Central memory CD8-positive, alpha-beta T cell (primary cell): ENCODE measurements at regions not wholly inside any gene's neighbourhood (a gene's known extent, or its start where the extent isn't known, plus 50 kb on each side); places are given as distances from the start of the nearest gene placed in this dataset.
"Not testable (repeated sequence)": the region's sequence is repeated elsewhere in the genome, so short reads cannot be mapped to it uniquely, and the experiment has no call there.

Experiments used
- ATAC-seq: fragments of 150-1000 bp; cut with Tn5 transposase; replicated peaks from 2 replicates; pipeline ENCODE4 v1.10.0; 2022; ENCODE audit warnings: mild to moderate bottlenecking, moderate FRiP score, moderate number of reproducible peaks; ENCODE audit not compliant: poor library complexity, severe bottlenecking; ENCODE audit errors: extremely low read depth
- DNase-seq, 2 donors: peaks; one replicate each; pipeline ENCODE4 v3.0.0; 2021; ENCODE audit warnings: low spot score in 2 of 2
- H3K27ac Mint-ChIP-seq: one replicate; pipeline ENCODE4 v1.8.0; 2022; ENCODE audit warnings: low read depth, mild to moderate bottlenecking, moderate library complexity, mixed read lengths
- H3K27me3 Mint-ChIP-seq: one replicate; pipeline ENCODE4 v1.8.0; 2022; ENCODE audit warnings: mixed read lengths
- H3K36me3 Mint-ChIP-seq: one replicate; pipeline ENCODE4 v1.8.0; 2022; ENCODE audit warnings: mild to moderate bottlenecking, moderate library complexity, mixed read lengths; ENCODE audit not compliant: insufficient read depth
- H3K4me1 Mint-ChIP-seq: one replicate; pipeline ENCODE4 v1.8.0; 2022; ENCODE audit warnings: mixed read lengths
- H3K4me3 Mint-ChIP-seq: one replicate; pipeline ENCODE4 v1.8.0; 2022; ENCODE audit warnings: mild to moderate bottlenecking, moderate library complexity, mixed read lengths
- H3K9me3 Mint-ChIP-seq: one replicate; pipeline ENCODE4 v1.8.0; 2022; ENCODE audit warnings: mixed read lengths

GRCh38 chr14:87613881-87614280 lies 379.1 kb downstream of the GALC start:
- Mint-ChIP-seq H3K4me1 (no peaks in the 10 kb centered on the region), H3K4me3 (no peak overlapping the region), H3K27ac (no peak overlapping the region), H3K36me3 (no peaks in the 10 kb centered on the region), H3K9me3 (peaks cover 1% of the 10 kb centered on the region), H3K27me3 (no peaks in the 10 kb centered on the region)
- no peak for DNase-seq
- ATAC-seq = no peak

- H3K4me1 Mint-ChIP-seq = not testable (repeated sequence)
Observed at GRCh38 chr14:87607056-87607455, 385.9 kb downstream of the GALC start.

GRCh38 chr14:87601036-87601435 lies 391.9 kb downstream of the GALC start:
- H3K36me3 Mint-ChIP-seq = peaks cover 2% of the 10 kb centered on the region
- H3K4me1 Mint-ChIP-seq = no peaks in the 10 kb centered on the region
- DNase-seq (no peak), ATAC-seq (no peak)
- no peaks in the 10 kb centered on the region for H3K27me3 Mint-ChIP-seq
- H3K4me3 Mint-ChIP-seq = no peak overlapping the region
- H3K9me3 Mint-ChIP-seq = peaks cover 23% of the 10 kb centered on the region
- H3K27ac Mint-ChIP-seq = no peak overlapping the region

More at GRCh38 chr14:87607056-87607455, 385.9 kb downstream of the GALC start:
- not testable (repeated sequence) for H3K27me3 Mint-ChIP-seq, H3K4me3 Mint-ChIP-seq, DNase-seq, H3K36me3 Mint-ChIP-seq, H3K27ac Mint-ChIP-seq, ATAC-seq
- peaks cover 23% of the 10 kb centered on the region for H3K9me3 Mint-ChIP-seq

GRCh38 chr14:87600240-87600639 lies 392.7 kb downstream of the GALC start:
- no peaks in the 10 kb centered on the region for H3K27me3 Mint-ChIP-seq
- H3K36me3 Mint-ChIP-seq = peaks cover 2% of the 10 kb centered on the region
- H3K4me1 Mint-ChIP-seq = no peaks in the 10 kb centered on the region
- ATAC-seq (no peak), DNase-seq (no peak)
- no peak overlapping the region for H3K27ac Mint-ChIP-seq
- no peak overlapping the region for H3K4me3 Mint-ChIP-seq
- peaks cover 28% of the 10 kb centered on the region for H3K9me3 Mint-ChIP-seq

- no peaks in the 10 kb centered on the region for H3K4me1 Mint-ChIP-seq
- H3K36me3 Mint-ChIP-seq = no peaks in the 10 kb centered on the region
- H3K27me3 Mint-ChIP-seq = no peaks in the 10 kb centered on the region
- ATAC-seq = no peak
- DNase-seq = no peak
- no peak overlapping the region for H3K27ac Mint-ChIP-seq
- H3K9me3 Mint-ChIP-seq = peaks cover 7% of the 10 kb centered on the region
- no peak overlapping the region for H3K4me3 Mint-ChIP-seq
Observed at GRCh38 chr14:87581298-87581697, 411.7 kb downstream of the GALC start.

- no peak overlapping the region for H3K27ac Mint-ChIP-seq
- no peak for ATAC-seq
- H3K9me3 Mint-ChIP-seq = peaks cover 7% of the 10 kb centered on the region
- H3K4me3 Mint-ChIP-seq = no peak overlapping the region
- peaks cover 3% of the 10 kb centered on the region for H3K36me3 Mint-ChIP-seq
- no peaks in the 10 kb centered on the region for H3K4me1 Mint-ChIP-seq
- no peaks in the 10 kb centered on the region for H3K27me3 Mint-ChIP-seq
- DNase-seq = no peak
Observed at GRCh38 chr14:87579036-87579435, 413.9 kb downstream of the GALC start.

GRCh38 chr14:87575378-87575777 lies 417.6 kb downstream of the GALC start:
- H3K36me3 Mint-ChIP-seq = peaks cover 3% of the 10 kb centered on the region
- H3K4me1 Mint-ChIP-seq = no peaks in the 10 kb centered on the region
- peaks cover 12% of the 10 kb centered on the region for H3K9me3 Mint-ChIP-seq
- no peaks in the 10 kb centered on the region for H3K27me3 Mint-ChIP-seq
- H3K27ac Mint-ChIP-seq = no peak overlapping the region
- H3K4me3 Mint-ChIP-seq = no peak overlapping the region
- DNase-seq = no peak
- no peak for ATAC-seq

- no peaks in the 10 kb centered on the region for H3K4me1 Mint-ChIP-seq
- no peak overlapping the region for H3K27ac Mint-ChIP-seq
- H3K4me3 Mint-ChIP-seq = no peak overlapping the region
- DNase-seq = no peak
- H3K27me3 Mint-ChIP-seq = no peaks in the 10 kb centered on the region
- peaks cover 3% of the 10 kb centered on the region for H3K36me3 Mint-ChIP-seq
- ATAC-seq = no peak
- peaks cover 12% of the 10 kb centered on the region for H3K9me3 Mint-ChIP-seq
Observed at GRCh38 chr14:87573591-87573990, 419.4 kb downstream of the GALC start.

GRCh38 chr14:87567618-87568295 lies 425.2 kb downstream of the GALC start:
- no peak for ATAC-seq
- Mint-ChIP-seq H3K4me1 (no peaks in the 10 kb centered on the region), H3K27me3 (no peaks in the 10 kb centered on the region), H3K27ac (no peak overlapping the region), H3K9me3 (peaks cover 22% of the 10 kb centered on the region), H3K4me3 (no peak overlapping the region), H3K36me3 (no peaks in the 10 kb centered on the region)
- DNase-seq = no peak

- H3K27ac Mint-ChIP-seq = no peak overlapping the region
- DNase-seq = no peak
Observed at GRCh38 chr14:87566991-87567390, 426.0 kb downstream of the GALC start.

GRCh38 chr14:87547536-87547935 lies 445.4 kb downstream of the GALC start:
- peaks cover 5% of the 10 kb centered on the region for H3K9me3 Mint-ChIP-seq
- H3K27me3 Mint-ChIP-seq = no peaks in the 10 kb centered on the region
- H3K36me3 Mint-ChIP-seq = no peaks in the 10 kb centered on the region
- DNase-seq (no peak), ATAC-seq (no peak)
- no peaks in the 10 kb centered on the region for H3K4me1 Mint-ChIP-seq
- no peak overlapping the region for H3K4me3 Mint-ChIP-seq
- H3K27ac Mint-ChIP-seq = no peak overlapping the region

More at GRCh38 chr14:87566991-87567390, 426.0 kb downstream of the GALC start:
- H3K4me3 Mint-ChIP-seq = no peak overlapping the region
- peaks cover 26% of the 10 kb centered on the region for H3K9me3 Mint-ChIP-seq
- no peaks in the 10 kb centered on the region for H3K4me1 Mint-ChIP-seq
- no peaks in the 10 kb centered on the region for H3K27me3 Mint-ChIP-seq
- no peaks in the 10 kb centered on the region for H3K36me3 Mint-ChIP-seq
- ATAC-seq = no peak

- H3K36me3 Mint-ChIP-seq = no peaks in the 10 kb centered on the region
- DNase-seq (no peak), ATAC-seq (no peak)
- peaks cover 13% of the 10 kb centered on the region for H3K9me3 Mint-ChIP-seq
- H3K27ac Mint-ChIP-seq = no peak overlapping the region
- H3K4me1 Mint-ChIP-seq = no peaks in the 10 kb centered on the region
- H3K27me3 Mint-ChIP-seq = no peaks in the 10 kb centered on the region
- H3K4me3 Mint-ChIP-seq = no peak overlapping the region
Observed at GRCh38 chr14:87542288-87542687, 450.7 kb downstream of the GALC start.

- ATAC-seq (no peak), DNase-seq (no peak)
- Mint-ChIP-seq H3K4me1 (no peaks in the 10 kb centered on the region), H3K27me3 (no peaks in the 10 kb centered on the region), H3K4me3 (no peak overlapping the region), H3K27ac (no peak overlapping the region), H3K36me3 (no peaks in the 10 kb centered on the region), H3K9me3 (peaks cover 19% of the 10 kb centered on the region)
Observed at GRCh38 chr14:87540339-87540738, 452.6 kb downstream of the GALC start.
